Dendritic cell treated with granulocyte-macrophage colony-stimulating factor and Interleukin-4, amounts not matched to agents 40 ng/mL and 50 ng/mL, for 4 days (primary cell): ENCODE measurements at regions not wholly inside any gene's neighbourhood (a gene's known extent, or its start where the extent isn't known, plus 50 kb on each side); places are given as distances from the start of the nearest gene placed in this dataset.

ENCODE experiments used
- H3K27ac Mint-ChIP-seq: one replicate; pipeline ENCODE4 v1.8.0; 2022; ENCODE audit warnings: mild to moderate bottlenecking, mixed read lengths
- H3K27me3 Mint-ChIP-seq: one replicate; pipeline ENCODE4 v1.8.0; 2022; ENCODE audit warnings: mild to moderate bottlenecking, mixed read lengths
- H3K36me3 Mint-ChIP-seq: one replicate; pipeline ENCODE4 v1.8.0; 2022; ENCODE audit warnings: low read depth, mixed read lengths
- H3K4me1 Mint-ChIP-seq: one replicate; pipeline ENCODE4 v1.8.0; 2022; ENCODE audit warnings: low read depth, mixed read lengths
- H3K4me3 Mint-ChIP-seq: one replicate; pipeline ENCODE4 v1.8.0; 2022; ENCODE audit warnings: mild to moderate bottlenecking, moderate library complexity, mixed read lengths
- H3K9me3 Mint-ChIP-seq: one replicate; pipeline ENCODE4 v1.8.0; 2022; ENCODE audit warnings: mixed read lengths
- intact Hi-C: fragments of 100-400 bp; cut with micrococcal nuclease; formaldehyde crosslinking; loops from one replicate; pipeline ENCODE4 v1.15.0; 2022

- Mint-ChIP-seq H3K4me1 (no peaks in the 10 kb centered on the region), H3K36me3 (no peaks in the 10 kb centered on the region), H3K27ac (no peak overlapping the region), H3K27me3 (no peaks in the 10 kb centered on the region), H3K4me3 (no peak overlapping the region), H3K9me3 (no peaks in the 10 kb centered on the region)
- intact Hi-C loops: no loop called here
These were observed 231.8 kb downstream of the ETAA1 start for GRCh38 chr2:67628892-67629291.

GRCh38 chr2:67631483-67631882 is 234.3 kb downstream of the ETAA1 start:
- intact Hi-C loops: no loop called here
- Mint-ChIP-seq H3K27me3 (no peaks in the 10 kb centered on the region), H3K36me3 (no peaks in the 10 kb centered on the region), H3K4me3 (no peak overlapping the region), H3K9me3 (no peaks in the 10 kb centered on the region), H3K4me1 (no peaks in the 10 kb centered on the region), H3K27ac (no peak overlapping the region)

GRCh38 chr2:67633212-67633856 is 236.2 kb downstream of the ETAA1 start:
- intact Hi-C loops: no loop called here
- no peak overlapping the region for H3K27ac Mint-ChIP-seq
- no peaks in the 10 kb centered on the region for H3K9me3 Mint-ChIP-seq
- H3K4me3 Mint-ChIP-seq: no peak overlapping the region
- H3K36me3 Mint-ChIP-seq: no peaks in the 10 kb centered on the region
- no peaks in the 10 kb centered on the region for H3K4me1 Mint-ChIP-seq
- H3K27me3 Mint-ChIP-seq: no peaks in the 10 kb centered on the region

GRCh38 chr2:67638146-67638545 is 241.0 kb downstream of the ETAA1 start:
- H3K4me1 Mint-ChIP-seq: no peaks in the 10 kb centered on the region
- H3K27me3 Mint-ChIP-seq: no peaks in the 10 kb centered on the region
- no peak overlapping the region for H3K27ac Mint-ChIP-seq
- H3K4me3 Mint-ChIP-seq: no peak overlapping the region
- H3K9me3 Mint-ChIP-seq: no peaks in the 10 kb centered on the region
- intact Hi-C loops: no loop called here
- H3K36me3 Mint-ChIP-seq: no peaks in the 10 kb centered on the region

GRCh38 chr2:67641312-67642045 is 244.3 kb downstream of the ETAA1 start:
- no peaks in the 10 kb centered on the region for H3K4me1 Mint-ChIP-seq
- no peaks in the 10 kb centered on the region for H3K27me3 Mint-ChIP-seq
- no peak overlapping the region for H3K27ac Mint-ChIP-seq
- H3K9me3 Mint-ChIP-seq: peaks cover 8% of the 10 kb centered on the region
- no peaks in the 10 kb centered on the region for H3K36me3 Mint-ChIP-seq
- no peak overlapping the region for H3K4me3 Mint-ChIP-seq
- intact Hi-C loops: no loop called here

GRCh38 chr2:67642046-67642382 is 244.9 kb downstream of the ETAA1 start:
- Mint-ChIP-seq H3K27ac (no peak overlapping the region), H3K9me3 (peaks cover 13% of the 10 kb centered on the region), H3K4me1 (no peaks in the 10 kb centered on the region), H3K36me3 (no peaks in the 10 kb centered on the region), H3K27me3 (no peaks in the 10 kb centered on the region), H3K4me3 (no peak overlapping the region)
- intact Hi-C loops: no loop called here

DNA sequence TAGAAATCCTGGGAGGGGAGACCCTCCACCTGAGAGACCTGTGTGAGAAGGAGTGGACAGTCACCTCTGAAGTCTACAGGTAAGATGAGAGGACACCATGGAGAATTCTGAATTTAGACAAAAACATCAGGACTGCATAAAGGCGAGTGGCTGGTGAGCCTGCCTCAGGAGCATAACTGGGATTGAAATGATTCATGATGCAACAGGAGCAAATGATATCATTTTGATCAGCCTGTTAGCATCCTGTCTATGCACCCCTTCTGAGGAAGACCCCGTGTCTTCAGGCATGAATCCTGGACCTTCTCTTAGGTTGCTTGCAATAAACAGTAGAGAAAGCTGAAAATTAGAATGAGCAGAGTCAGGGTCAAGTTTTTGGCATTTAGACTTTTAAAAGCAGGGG is 245.8 kb downstream of the ETAA1 start:
- no peaks in the 10 kb centered on the region for H3K27me3 Mint-ChIP-seq
- no peak overlapping the region for H3K4me3 Mint-ChIP-seq
- no peaks in the 10 kb centered on the region for H3K4me1 Mint-ChIP-seq
- no peaks in the 10 kb centered on the region for H3K36me3 Mint-ChIP-seq
- peaks cover 16% of the 10 kb centered on the region for H3K9me3 Mint-ChIP-seq
- intact Hi-C loops: no loop called here
- no peak overlapping the region for H3K27ac Mint-ChIP-seq

GRCh38 chr2:67645280-67646138 is 248.4 kb downstream of the ETAA1 start:
- Mint-ChIP-seq H3K36me3 (no peaks in the 10 kb centered on the region), H3K4me3 (no peak overlapping the region), H3K27ac (no peak overlapping the region), H3K4me1 (no peaks in the 10 kb centered on the region), H3K9me3 (peaks cover 16% of the 10 kb centered on the region), H3K27me3 (no peaks in the 10 kb centered on the region)
- intact Hi-C loops: no loop called here

DNA sequence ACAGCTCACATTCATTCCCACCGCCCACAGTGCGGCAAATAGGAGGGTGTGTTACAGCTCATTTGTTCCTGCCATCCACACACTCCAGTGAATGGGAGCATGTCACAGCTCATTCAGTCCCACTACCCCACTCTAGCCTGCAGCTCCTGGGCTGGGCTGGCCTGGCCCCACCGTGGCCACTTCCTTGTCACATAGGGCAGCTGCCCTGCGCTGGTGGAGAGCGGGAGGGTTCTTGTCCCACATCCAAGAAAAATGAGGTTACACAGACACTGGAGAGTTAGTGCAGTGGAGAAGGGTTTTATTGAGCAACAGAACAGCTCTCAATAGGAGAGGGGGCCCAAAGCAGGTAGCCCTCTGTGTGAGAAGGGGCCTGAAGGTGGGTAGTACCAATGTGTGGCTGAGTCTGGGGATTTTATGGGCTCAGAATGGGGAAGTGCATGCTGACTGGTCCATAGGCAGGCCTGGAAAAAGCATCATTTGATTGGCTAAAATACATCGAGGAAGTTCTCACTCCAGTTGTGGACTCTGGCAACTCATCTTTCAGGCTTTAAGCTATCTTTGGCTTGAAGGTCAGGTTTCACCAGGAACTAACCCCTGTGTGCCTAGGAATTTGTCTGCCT is 249.7 kb downstream of the ETAA1 start:
- no peaks in the 10 kb centered on the region for H3K27me3 Mint-ChIP-seq
- no peak overlapping the region for H3K4me3 Mint-ChIP-seq
- intact Hi-C loops: no loop called here
- no peaks in the 10 kb centered on the region for H3K36me3 Mint-ChIP-seq
- H3K9me3 Mint-ChIP-seq: peaks cover 16% of the 10 kb centered on the region
- H3K4me1 Mint-ChIP-seq: no peaks in the 10 kb centered on the region
- H3K27ac Mint-ChIP-seq: no peak overlapping the region

DNA sequence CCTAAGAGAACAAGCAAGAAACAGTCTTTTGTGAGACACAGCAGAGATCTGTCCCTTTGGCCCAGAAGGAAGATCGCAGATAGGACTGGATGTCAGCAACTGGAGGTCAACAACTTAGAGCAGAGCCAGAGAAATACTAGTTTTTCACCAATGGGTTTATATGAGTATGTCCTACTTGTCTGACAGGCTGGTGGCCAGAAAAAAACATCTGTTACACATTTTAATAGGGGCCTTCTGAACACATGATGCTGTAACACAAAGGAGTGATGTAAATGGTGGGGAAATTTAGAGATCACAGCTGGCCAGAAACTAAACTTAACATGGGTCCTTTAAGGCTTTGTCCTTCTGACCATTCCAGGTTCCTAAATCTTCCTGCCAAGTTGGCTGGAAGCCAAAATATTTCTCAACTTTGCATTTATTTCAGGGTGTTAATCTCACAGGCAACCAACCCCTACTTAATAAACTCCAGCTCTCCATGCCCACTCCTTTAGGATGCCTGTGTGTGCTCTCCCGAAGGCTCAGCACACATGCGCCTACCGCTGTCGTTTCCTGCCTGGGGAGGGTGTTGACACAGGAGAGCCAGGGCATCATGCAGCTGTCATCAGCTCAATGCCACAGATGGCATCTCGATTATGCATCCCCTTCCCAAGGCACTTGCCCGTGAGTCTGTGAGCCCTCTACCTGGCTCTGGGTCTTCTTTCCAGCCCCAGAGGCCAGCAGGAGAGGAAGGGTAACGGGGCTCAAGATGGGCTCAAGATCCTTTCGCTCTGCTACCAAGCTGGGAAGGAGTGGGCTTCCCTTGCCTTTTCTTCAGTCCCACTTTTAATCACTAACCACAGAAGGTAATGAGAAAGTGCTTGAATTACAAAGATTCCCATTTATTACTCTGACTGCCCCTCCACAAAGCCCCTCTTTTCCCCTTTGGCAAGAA is 252.5 kb downstream of the ETAA1 start:
- no peak overlapping the region for H3K27ac Mint-ChIP-seq
- H3K4me3 Mint-ChIP-seq: no peak overlapping the region
- no peaks in the 10 kb centered on the region for H3K27me3 Mint-ChIP-seq
- peaks cover 16% of the 10 kb centered on the region for H3K9me3 Mint-ChIP-seq
- H3K36me3 Mint-ChIP-seq: no peaks in the 10 kb centered on the region
- H3K4me1 Mint-ChIP-seq: no peaks in the 10 kb centered on the region
- intact Hi-C loops: no loop called here

- Mint-ChIP-seq H3K36me3 (no peaks in the 10 kb centered on the region), H3K9me3 (peaks cover 16% of the 10 kb centered on the region), H3K4me1 (no peaks in the 10 kb centered on the region), H3K27ac (no peak overlapping the region), H3K4me3 (no peak overlapping the region), H3K27me3 (no peaks in the 10 kb centered on the region)
- intact Hi-C loops: no loop called here
These were observed 253.4 kb downstream of the ETAA1 start for GRCh38 chr2:67650291-67651133.

- intact Hi-C loops: no loop called here
- H3K9me3 Mint-ChIP-seq: peaks cover 7% of the 10 kb centered on the region
- H3K27ac Mint-ChIP-seq: no peak overlapping the region
- H3K4me1 Mint-ChIP-seq: no peaks in the 10 kb centered on the region
- no peak overlapping the region for H3K4me3 Mint-ChIP-seq
- H3K36me3 Mint-ChIP-seq: no peaks in the 10 kb centered on the region
- no peaks in the 10 kb centered on the region for H3K27me3 Mint-ChIP-seq
These were observed 254.4 kb downstream of the ETAA1 start for GRCh38 chr2:67651565-67651964.
